ENCODE measurements at regions not wholly inside any gene's neighbourhood (a gene's known extent, or its start where the extent isn't known, plus 50 kb on each side); places are given as distances from the start of the nearest gene placed in this dataset.

GRCh38 chr1:189992856-189993255 lies 484.8 kb downstream of the BRINP3 start:
- Histone ChIP-seq H3K4me2 (ENCODE audit: low read length) (no peak overlapping the region), H3K9me3 (ENCODE audit: low read length) (no peaks in the 10 kb centered on the region), H3F3A (ENCODE audit: insufficient read depth, low read length, poor library complexity, severe bottlenecking) (no peaks in the 10 kb centered on the region), H3K79me2 (replicated peaks; ENCODE audit: insufficient read depth, low read length) (no peaks in the 10 kb centered on the region), H3K9me2 (ENCODE audit: insufficient read depth, low read length) (no peaks in the 10 kb centered on the region), H2AFZ (ENCODE audit: low read depth, low read length) (no peak overlapping the region), H3K4me3 (ENCODE audit: low read length) (no peak overlapping the region), H4K20me1 (ENCODE audit: insufficient read depth) (no peaks in the 10 kb centered on the region), H3K27ac (ENCODE audit: low read length) (no peak overlapping the region), H3K9ac (ENCODE audit: low read length) (no peak overlapping the region), H3K36me3 (ENCODE audit: insufficient read depth, low read length) (no peaks in the 10 kb centered on the region), H3K27me3 (ENCODE audit: insufficient read depth, low read depth, low read length) (no peaks in the 10 kb centered on the region)
- TF ChIP-seq CTCF (IDR thresholded peaks at IDR 0.05; ENCODE audit: poor library complexity, severe bottlenecking) = no peak
- TF ChIP-seq RAD21 (conservative IDR thresholded peaks at IDR 0.05) = no peak

GRCh38 chr1:190000365-190000872 lies 477.2 kb downstream of the BRINP3 start:
- Histone ChIP-seq H3K9ac (ENCODE audit: low read length) (no peak overlapping the region), H3K4me3 (ENCODE audit: low read length) (no peak overlapping the region), H3K27me3 (ENCODE audit: insufficient read depth, low read depth, low read length) (no peaks in the 10 kb centered on the region), H3K9me2 (ENCODE audit: insufficient read depth, low read length) (no peaks in the 10 kb centered on the region), H3K79me2 (replicated peaks; ENCODE audit: insufficient read depth, low read length) (no peaks in the 10 kb centered on the region), H2AFZ (ENCODE audit: low read depth, low read length) (no peak overlapping the region), H4K20me1 (ENCODE audit: insufficient read depth) (no peaks in the 10 kb centered on the region), H3K36me3 (ENCODE audit: insufficient read depth, low read length) (no peaks in the 10 kb centered on the region), H3K4me2 (ENCODE audit: low read length) (no peak overlapping the region), H3K9me3 (ENCODE audit: low read length) (no peaks in the 10 kb centered on the region), H3K27ac (ENCODE audit: low read length) (no peak overlapping the region), H3F3A (ENCODE audit: insufficient read depth, low read length, poor library complexity, severe bottlenecking) (no peaks in the 10 kb centered on the region)
- TF ChIP-seq EP300 (conservative IDR thresholded peaks at IDR 0.05; ENCODE audit: poor library complexity, severe bottlenecking) = no peak

- TF ChIP-seq SMC3 (conservative IDR thresholded peaks at IDR 0.05; ENCODE audit: poor library complexity) (no peak), EP300 (conservative IDR thresholded peaks at IDR 0.05; ENCODE audit: poor library complexity, severe bottlenecking) (no peak), RAD21 (conservative IDR thresholded peaks at IDR 0.05) (no peak), REST (IDR thresholded peaks at IDR 0.05; ENCODE audit: borderline replicate concordance) (no peak), EZH2 (IDR thresholded peaks at IDR 0.05; ENCODE audit: borderline replicate concordance, insufficient read depth, low read length, poor library complexity, severe bottlenecking) (no peak), CTCF (IDR thresholded peaks at IDR 0.05; ENCODE audit: poor library complexity, severe bottlenecking) (no peak), MXI1 (conservative IDR thresholded peaks at IDR 0.05; ENCODE audit: poor library complexity, severe bottlenecking) (no peak)
- no peak overlapping the region for H3K4me2 ChIP-seq (ENCODE audit: low read length)
- H3K79me2 ChIP-seq (replicated peaks; ENCODE audit: insufficient read depth, low read length) = no peaks in the 10 kb centered on the region
- no peaks in the 10 kb centered on the region for H3F3A ChIP-seq (ENCODE audit: insufficient read depth, low read length, poor library complexity, severe bottlenecking)
- no peaks in the 10 kb centered on the region for H3K27me3 ChIP-seq (ENCODE audit: insufficient read depth, low read depth, low read length)
- H4K20me1 ChIP-seq (ENCODE audit: insufficient read depth) = no peaks in the 10 kb centered on the region
- no peaks in the 10 kb centered on the region for H3K9me2 ChIP-seq (ENCODE audit: insufficient read depth, low read length)
- H3K27ac ChIP-seq (ENCODE audit: low read length) = no peak overlapping the region
- H3K4me3 ChIP-seq (ENCODE audit: low read length) = no peak overlapping the region
- H3K36me3 ChIP-seq (ENCODE audit: insufficient read depth, low read length) = no peaks in the 10 kb centered on the region
- no peaks in the 10 kb centered on the region for H3K9me3 ChIP-seq (ENCODE audit: low read length)
- H2AFZ ChIP-seq (ENCODE audit: low read depth, low read length) = no peak overlapping the region
- no peak overlapping the region for H3K9ac ChIP-seq (ENCODE audit: low read length)
These were observed 476.5 kb downstream of the BRINP3 start for GRCh38 chr1:190001187-190001586.
